DND-41 (cell line): ENCODE measurements at regions not wholly inside any gene's neighbourhood (a gene's known extent, or its start where the extent isn't known, plus 50 kb on each side); places are given as distances from the start of the nearest gene placed in this dataset.

Source experiments
- ATAC-seq: fragments of 200-7000 bp; cut with Tn5 transposase; 3 replicates; pipeline ENCODE4 v1.9.1; 2021; ENCODE audit warnings: low read depth; ENCODE audit not compliant: insufficient read depth
- DNase-seq: peaks from one replicate; pipeline ENCODE4 v3.0.0-alpha.2; 2020
- H2AFZ ChIP-seq: 2 replicates; pipeline ENCODE4 v1.6.0; 2012; ENCODE audit warnings: low read depth, low read length
- H3K27ac ChIP-seq: 2 replicates; pipeline ENCODE4 v1.5.1; 2012; ENCODE audit warnings: low read length, inconsistent platforms
- H3K27me3 ChIP-seq: fragments of 200-600 bp; sonication (generic); 2 replicates; pipeline ENCODE4 v1.6.0; 2012; ENCODE audit warnings: low read length, mild to moderate bottlenecking, inconsistent platforms; ENCODE audit not compliant: insufficient read depth, poor library complexity
- H3K36me3 ChIP-seq: 2 replicates; pipeline ENCODE4 v1.5.1; 2012; ENCODE audit warnings: low read length, inconsistent platforms; ENCODE audit not compliant: insufficient read depth
- H3K4me1 ChIP-seq: 2 replicates; pipeline ENCODE4 v1.5.1; 2012; ENCODE audit warnings: mild to moderate bottlenecking, low read length; ENCODE audit not compliant: insufficient read depth
- H3K4me2 ChIP-seq: 2 replicates; pipeline ENCODE4 v1.6.0; 2012; ENCODE audit warnings: mild to moderate bottlenecking, moderate library complexity, low read length, inconsistent platforms; ENCODE audit not compliant: insufficient read depth
- H3K4me3 ChIP-seq, 2 experiments: fragments of 200-600 bp in 1 of 2; shearing (Covaris generic) in 1 of 2; 2 replicates each; pipeline ENCODE4 v1.5.1; 2012 to 2016; ENCODE audit warnings: inconsistent platforms in 2 of 2, low read length in 2 of 2, mild to moderate bottlenecking in 2 of 2, low read depth in 1 of 2, moderate library complexity in 1 of 2
- H3K79me2 ChIP-seq: 2 replicates; pipeline ENCODE4 v1.6.0; 2012; ENCODE audit warnings: low read length, inconsistent platforms; ENCODE audit not compliant: insufficient read depth
- H3K9ac ChIP-seq: 2 replicates; pipeline ENCODE4 v1.6.0; 2012; ENCODE audit warnings: low read depth, mild to moderate bottlenecking, inconsistent platforms, low read length, moderate library complexity
- H3K9me3 ChIP-seq: 2 replicates; pipeline ENCODE4 v1.5.1; 2012; ENCODE audit warnings: low read length, moderate library complexity, mild to moderate bottlenecking, inconsistent platforms; ENCODE audit not compliant: insufficient read depth, severe bottlenecking
- H4K20me1 ChIP-seq: 2 replicates; pipeline ENCODE4 v1.6.0; 2012; ENCODE audit warnings: low read length; ENCODE audit not compliant: insufficient read depth
- CTCF ChIP-seq: IDR thresholded peaks from 2 replicates; pipeline ENCODE4 v1.5.1; 2012; ENCODE audit warnings: borderline replicate concordance, low read length, moderate library complexity, mild to moderate bottlenecking; ENCODE audit not compliant: poor library complexity, severe bottlenecking; ENCODE audit errors: extremely low read depth
- EZH2 ChIP-seq: IDR thresholded peaks from 3 replicates; pipeline ENCODE4 v1.6.1; 2012; ENCODE audit warnings: borderline replicate concordance, low read depth, mild to moderate bottlenecking, moderate library complexity, low read length, inconsistent platforms; ENCODE audit not compliant: severe bottlenecking

- Histone ChIP-seq H3K9me3 (no peaks in the 10 kb centered on the region), H3K36me3 (no peaks in the 10 kb centered on the region), H4K20me1 (no peaks in the 10 kb centered on the region), H3K4me3 (no peak overlapping the region), H3K27ac (no peak overlapping the region), H3K27me3 (no peaks in the 10 kb centered on the region), H3K4me2 (no peak overlapping the region), H3K9ac (no peak overlapping the region), H2AFZ (no peak overlapping the region), H3K4me1 (peaks cover 10% of the 10 kb centered on the region), H3K79me2 (no peaks in the 10 kb centered on the region)
- no peak for TF ChIP-seq CTCF
- no peak for TF ChIP-seq EZH2
- ATAC-seq (no peak), DNase-seq (no peak)
These were observed 86.4 kb upstream of the F3 start for GRCh38 chr1:94627771-94628498.

DNA sequence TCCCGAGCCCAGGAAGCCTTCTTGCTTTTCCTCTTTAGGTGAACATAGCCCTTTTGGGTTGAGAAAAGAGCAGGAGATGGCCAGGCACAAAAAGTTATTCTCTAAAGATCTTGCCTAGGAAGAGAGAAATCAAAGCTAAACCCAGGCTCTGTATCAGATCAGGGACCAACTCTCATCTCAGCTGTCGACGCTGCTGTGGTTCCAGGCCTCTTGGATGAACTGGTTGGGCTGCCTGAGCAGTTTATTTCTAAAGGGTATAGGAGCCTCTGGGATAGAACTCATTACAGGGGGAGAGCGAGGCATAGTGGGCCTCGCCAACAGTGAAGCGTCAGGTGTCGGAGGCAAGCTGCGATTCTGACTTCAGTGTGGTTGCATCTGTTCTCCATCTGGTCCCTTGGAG lies 82.6 kb upstream of the F3 start:
- Histone ChIP-seq H3K27ac (no peak overlapping the region), H2AFZ (no peak overlapping the region), H3K27me3 (no peaks in the 10 kb centered on the region), H4K20me1 (no peaks in the 10 kb centered on the region), H3K4me3 (no peak overlapping the region), H3K79me2 (no peaks in the 10 kb centered on the region), H3K9me3 (no peaks in the 10 kb centered on the region), H3K4me2 (no peak overlapping the region), H3K36me3 (no peaks in the 10 kb centered on the region), H3K9ac (no peak overlapping the region), H3K4me1 (no peaks in the 10 kb centered on the region)
- TF ChIP-seq CTCF (no peak), EZH2 (no peak)
- DNase-seq = no peak
- no peak for ATAC-seq

DNA sequence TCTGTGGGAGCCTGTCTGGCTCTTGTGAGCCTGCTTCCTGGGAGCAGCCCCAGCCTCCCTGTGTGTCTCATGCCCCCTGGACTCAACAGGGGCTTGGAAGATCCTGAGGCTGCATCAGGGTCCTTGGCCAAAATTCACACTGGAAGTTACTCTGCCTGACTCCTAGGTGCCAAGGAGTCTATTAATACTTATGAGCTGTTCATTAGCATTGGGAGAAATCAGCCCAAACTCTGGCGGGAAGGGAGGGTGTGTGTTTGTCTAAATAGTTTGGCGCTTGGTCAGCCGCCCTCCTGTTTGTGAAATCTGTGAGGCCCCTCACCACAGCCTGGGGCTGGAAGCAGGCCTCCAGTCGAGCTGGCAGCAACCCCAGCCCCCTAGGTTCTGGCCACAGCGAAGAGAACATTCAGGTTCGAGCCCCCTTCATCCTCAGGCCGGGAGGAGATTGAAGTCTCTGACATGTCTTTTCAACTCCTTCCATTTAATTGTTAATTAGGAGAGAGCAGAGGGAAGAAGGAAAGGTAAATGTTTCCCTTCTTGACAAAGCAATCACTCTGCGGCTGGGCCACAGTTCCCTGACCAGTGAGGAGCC lies 82.1 kb upstream of the F3 start:
- Histone ChIP-seq H3K4me1 (no peaks in the 10 kb centered on the region), H3K4me2 (no peak overlapping the region), H3K27me3 (no peaks in the 10 kb centered on the region), H3K79me2 (no peaks in the 10 kb centered on the region), H3K9me3 (no peaks in the 10 kb centered on the region), H3K36me3 (no peaks in the 10 kb centered on the region), H3K4me3 (no peak overlapping the region), H4K20me1 (no peaks in the 10 kb centered on the region), H3K27ac (no peak overlapping the region), H2AFZ (no peak overlapping the region), H3K9ac (no peak overlapping the region)
- ATAC-seq (no peak), DNase-seq (no peak)
- TF ChIP-seq CTCF = no peak
- no peak for TF ChIP-seq EZH2
